ENCODE measurements at regions not wholly inside any gene's neighbourhood (a gene's known extent, or its start where the extent isn't known, plus 50 kb on each side); places are given as distances from the start of the nearest gene placed in this dataset.

- no peak for TF ChIP-seq SIN3A (IDR thresholded peaks at IDR 0.05; ENCODE audit: borderline replicate concordance, insufficient read depth, low read length)
- TF ChIP-seq, protein P1, sequence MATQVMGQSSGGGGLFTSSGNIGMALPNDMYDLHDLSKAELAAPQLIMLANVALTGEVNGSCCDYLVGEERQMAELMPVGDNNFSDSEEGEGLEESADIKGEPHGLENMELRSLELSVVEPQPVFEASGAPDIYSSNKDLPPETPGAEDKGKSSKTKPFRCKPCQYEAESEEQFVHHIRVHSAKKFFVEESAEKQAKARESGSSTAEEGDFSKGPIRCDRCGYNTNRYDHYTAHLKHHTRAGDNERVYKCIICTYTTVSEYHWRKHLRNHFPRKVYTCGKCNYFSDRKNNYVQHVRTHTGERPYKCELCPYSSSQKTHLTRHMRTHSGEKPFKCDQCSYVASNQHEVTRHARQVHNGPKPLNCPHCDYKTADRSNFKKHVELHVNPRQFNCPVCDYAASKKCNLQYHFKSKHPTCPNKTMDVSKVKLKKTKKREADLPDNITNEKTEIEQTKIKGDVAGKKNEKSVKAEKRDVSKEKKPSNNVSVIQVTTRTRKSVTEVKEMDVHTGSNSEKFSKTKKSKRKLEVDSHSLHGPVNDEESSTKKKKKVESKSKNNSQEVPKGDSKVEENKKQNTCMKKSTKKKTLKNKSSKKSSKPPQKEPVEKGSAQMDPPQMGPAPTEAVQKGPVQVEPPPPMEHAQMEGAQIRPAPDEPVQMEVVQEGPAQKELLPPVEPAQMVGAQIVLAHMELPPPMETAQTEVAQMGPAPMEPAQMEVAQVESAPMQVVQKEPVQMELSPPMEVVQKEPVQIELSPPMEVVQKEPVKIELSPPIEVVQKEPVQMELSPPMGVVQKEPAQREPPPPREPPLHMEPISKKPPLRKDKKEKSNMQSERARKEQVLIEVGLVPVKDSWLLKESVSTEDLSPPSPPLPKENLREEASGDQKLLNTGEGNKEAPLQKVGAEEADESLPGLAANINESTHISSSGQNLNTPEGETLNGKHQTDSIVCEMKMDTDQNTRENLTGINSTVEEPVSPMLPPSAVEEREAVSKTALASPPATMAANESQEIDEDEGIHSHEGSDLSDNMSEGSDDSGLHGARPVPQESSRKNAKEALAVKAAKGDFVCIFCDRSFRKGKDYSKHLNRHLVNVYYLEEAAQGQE (IDR thresholded peaks at IDR 0.05; ENCODE audit: insufficient read depth in 1 of 2, low read depth in 2 of 2, low read length in 2 of 2): no peak
- no peak for TF ChIP-seq FOXP2 (optimal IDR thresholded peaks at IDR 0.05; ENCODE audit: borderline replicate concordance, extremely low read depth, extremely low read length, insufficient read depth)
- no peak for TF ChIP-seq TAF1 (IDR thresholded peaks at IDR 0.05; ENCODE audit: borderline replicate concordance, insufficient read depth, low read length)
- no peak for TF ChIP-seq POLR2AphosphoS5 (IDR thresholded peaks at IDR 0.05; ENCODE audit: low read depth, low read length)
These were observed 877.6 kb upstream of the SEL1L start for GRCh38 chr14:82411298-82411697.

- no peak for TF ChIP-seq FOXP2 (optimal IDR thresholded peaks at IDR 0.05; ENCODE audit: borderline replicate concordance, extremely low read depth, extremely low read length, insufficient read depth)
- TF ChIP-seq SIN3A (IDR thresholded peaks at IDR 0.05; ENCODE audit: borderline replicate concordance, insufficient read depth, low read length): no peak
- TF ChIP-seq POLR2AphosphoS5 (IDR thresholded peaks at IDR 0.05; ENCODE audit: low read depth, low read length): no peak
- TF ChIP-seq TAF1 (IDR thresholded peaks at IDR 0.05; ENCODE audit: borderline replicate concordance, insufficient read depth, low read length): no peak
- TF ChIP-seq, protein P1 (IDR thresholded peaks at IDR 0.05; ENCODE audit: insufficient read depth in 1 of 2, low read depth in 2 of 2, low read length in 2 of 2): no peak
These were observed 878.9 kb upstream of the SEL1L start for GRCh38 chr14:82412545-82412944.

DNA sequence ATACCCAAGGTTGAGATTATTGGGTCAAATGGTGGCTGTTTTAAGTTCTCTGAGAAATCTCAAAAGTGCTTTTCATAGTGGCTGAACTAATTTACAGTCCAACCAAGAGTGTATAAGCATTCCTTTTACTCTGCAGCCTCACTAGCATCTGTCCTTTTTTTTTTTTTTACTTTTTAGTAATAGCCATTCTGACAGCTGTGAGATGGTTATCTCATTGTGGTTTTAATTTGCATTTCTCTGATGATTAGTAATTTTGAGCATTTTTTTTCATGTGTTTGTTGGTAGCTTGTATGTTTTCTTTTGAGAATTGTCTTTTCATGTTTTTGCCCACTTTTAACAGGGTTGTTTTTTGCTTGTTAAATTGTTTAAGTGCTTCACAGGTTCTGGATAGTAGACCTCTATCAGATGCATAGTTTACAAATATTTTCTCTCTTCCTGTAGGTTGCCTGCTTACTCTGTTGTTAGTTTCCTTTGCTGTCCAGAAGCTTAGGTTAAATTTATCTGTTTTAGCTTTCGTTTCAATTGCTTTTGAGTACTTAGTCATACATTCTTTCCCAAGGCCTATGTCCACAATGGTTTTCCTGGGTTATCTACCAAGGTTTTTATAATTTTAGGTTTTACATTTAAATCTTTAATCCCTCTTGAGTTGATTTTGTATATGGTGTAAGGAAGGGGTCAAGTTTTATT is 881.3 kb upstream of the SEL1L start:
- TF ChIP-seq FOXP2 (optimal IDR thresholded peaks at IDR 0.05; ENCODE audit: borderline replicate concordance, extremely low read depth, extremely low read length, insufficient read depth): no peak
- no peak for TF ChIP-seq SIN3A (IDR thresholded peaks at IDR 0.05; ENCODE audit: borderline replicate concordance, insufficient read depth, low read length)
- TF ChIP-seq, protein P1 (IDR thresholded peaks at IDR 0.05; ENCODE audit: insufficient read depth in 1 of 2, low read depth in 2 of 2, low read length in 2 of 2): no peak
- no peak for TF ChIP-seq POLR2AphosphoS5 (IDR thresholded peaks at IDR 0.05; ENCODE audit: low read depth, low read length)
- TF ChIP-seq TAF1 (IDR thresholded peaks at IDR 0.05; ENCODE audit: borderline replicate concordance, insufficient read depth, low read length): no peak

DNA sequence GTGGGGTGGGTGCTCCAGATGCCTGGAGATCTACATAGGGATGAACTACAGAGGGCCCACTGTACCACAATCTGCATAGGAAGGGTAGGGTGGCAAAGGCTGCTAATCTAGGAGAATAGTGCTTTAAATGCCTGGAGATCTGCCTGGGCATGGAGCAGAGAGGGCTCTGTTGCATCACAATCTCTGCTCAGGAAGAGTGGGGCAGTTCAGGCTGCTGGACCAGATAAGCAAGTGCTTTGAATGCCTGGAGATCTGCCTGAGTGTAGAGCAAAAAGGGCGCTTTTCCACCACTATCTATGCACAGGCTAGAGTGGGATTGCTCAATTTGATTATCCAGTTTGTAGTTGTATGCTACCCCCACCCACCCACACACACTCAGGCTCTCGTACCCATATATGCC is 886.3 kb upstream of the SEL1L start:
- TF ChIP-seq TAF1 (IDR thresholded peaks at IDR 0.05; ENCODE audit: borderline replicate concordance, insufficient read depth, low read length): no peak
- TF ChIP-seq POLR2AphosphoS5 (IDR thresholded peaks at IDR 0.05; ENCODE audit: low read depth, low read length): no peak
- TF ChIP-seq, protein P1 (IDR thresholded peaks at IDR 0.05; ENCODE audit: insufficient read depth in 1 of 2, low read depth in 2 of 2, low read length in 2 of 2): no peak
- TF ChIP-seq SIN3A (IDR thresholded peaks at IDR 0.05; ENCODE audit: borderline replicate concordance, insufficient read depth, low read length): no peak
- TF ChIP-seq FOXP2 (optimal IDR thresholded peaks at IDR 0.05; ENCODE audit: borderline replicate concordance, extremely low read depth, extremely low read length, insufficient read depth): no peak
